NCI-H226 (cell line): ENCODE measurements at regions not wholly inside any gene's neighbourhood (a gene's known extent, or its start where the extent isn't known, plus 50 kb on each side); places are given as distances from the start of the nearest gene placed in this dataset.

ENCODE experiments used
- DNase-seq: peaks from one replicate; pipeline ENCODE4 v3.0.0-alpha.2; 2015

DNA sequence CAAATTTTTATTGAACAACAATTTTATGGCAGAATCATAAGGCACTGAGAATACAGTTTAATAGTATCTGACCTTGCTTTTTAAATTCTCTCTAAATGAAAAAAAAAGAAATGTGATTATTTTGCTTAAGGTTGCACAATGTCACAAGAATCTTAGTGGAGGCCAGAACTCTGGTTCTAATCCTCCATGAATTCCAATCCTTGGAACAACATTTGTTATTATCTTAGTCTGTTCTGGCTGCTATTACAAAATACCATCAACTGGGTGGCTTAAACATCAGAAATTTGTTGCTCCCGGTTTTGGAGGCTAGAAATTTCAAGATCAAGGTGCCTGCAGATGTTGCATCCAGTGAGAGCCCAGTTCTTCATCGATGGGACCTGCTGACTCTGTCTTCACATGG lies 158.2 kb upstream of the POM121L12 start:
- no peak for DNase-seq

- DNase-seq = no peak
Measured at GRCh38 chr7:52876402-52876801, 159.0 kb upstream of the POM121L12 start.

- no peak for DNase-seq
Measured at GRCh38 chr7:52863652-52864051, 171.8 kb upstream of the POM121L12 start.

DNA sequence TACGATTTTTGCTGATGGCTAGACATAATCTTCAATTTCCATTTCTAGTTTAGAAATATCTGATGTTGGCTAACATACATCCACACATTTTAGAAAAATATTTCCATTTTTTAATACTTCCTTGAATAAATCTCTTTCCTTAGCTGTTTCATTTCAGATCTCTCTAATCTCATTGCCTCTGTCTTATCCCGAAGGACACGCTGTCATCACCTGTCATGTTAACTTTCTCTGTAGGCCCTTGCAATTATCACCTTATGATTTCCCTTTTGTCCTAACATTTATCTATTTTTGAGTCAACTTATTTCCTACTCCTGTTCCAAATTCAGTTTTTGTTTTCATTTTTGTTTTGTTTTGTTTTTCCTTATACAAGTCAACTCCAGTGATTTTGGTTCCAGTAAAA lies 173.1 kb upstream of the POM121L12 start:
- DNase-seq = no peak

DNA sequence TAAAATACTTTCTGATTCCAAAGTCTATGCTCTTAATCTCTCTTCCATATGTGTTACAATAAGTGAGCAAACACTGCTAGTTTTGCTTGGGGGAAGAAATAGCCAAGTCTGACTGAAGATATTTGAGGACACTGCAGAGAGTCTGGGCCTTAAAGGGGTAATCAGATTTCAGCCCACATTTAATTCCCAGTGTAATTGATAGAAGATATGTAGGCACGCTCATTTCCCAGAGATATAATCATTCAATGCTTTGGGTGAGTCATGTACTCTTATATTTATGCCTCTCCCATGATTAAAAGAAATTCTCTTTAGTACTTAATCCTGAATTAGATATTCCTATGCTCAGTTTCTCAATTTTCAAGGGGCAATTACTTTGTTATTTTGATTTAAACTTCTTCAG lies 178.1 kb upstream of the POM121L12 start:
- no peak for DNase-seq

- no peak for DNase-seq
Measured at GRCh38 chr7:52854681-52855080, 180.8 kb upstream of the POM121L12 start.

DNA sequence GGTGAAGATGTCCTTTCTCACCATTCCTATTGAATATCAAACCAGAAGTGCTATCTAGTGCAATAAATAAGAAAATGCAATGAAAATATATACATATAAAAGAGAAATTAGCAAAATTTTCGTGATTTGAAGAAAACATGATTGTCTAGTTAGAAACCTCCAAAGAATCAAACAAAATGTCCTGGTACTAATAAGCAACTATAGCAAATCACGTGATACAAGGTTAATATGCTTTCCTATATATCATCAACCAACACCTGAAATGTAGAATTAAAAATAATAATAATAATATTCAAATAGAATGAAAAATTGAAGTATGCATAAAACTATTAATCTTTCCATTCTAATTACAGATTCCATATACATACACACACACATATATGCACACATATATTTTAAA lies 183.9 kb upstream of the POM121L12 start:
- DNase-seq = no peak

DNA sequence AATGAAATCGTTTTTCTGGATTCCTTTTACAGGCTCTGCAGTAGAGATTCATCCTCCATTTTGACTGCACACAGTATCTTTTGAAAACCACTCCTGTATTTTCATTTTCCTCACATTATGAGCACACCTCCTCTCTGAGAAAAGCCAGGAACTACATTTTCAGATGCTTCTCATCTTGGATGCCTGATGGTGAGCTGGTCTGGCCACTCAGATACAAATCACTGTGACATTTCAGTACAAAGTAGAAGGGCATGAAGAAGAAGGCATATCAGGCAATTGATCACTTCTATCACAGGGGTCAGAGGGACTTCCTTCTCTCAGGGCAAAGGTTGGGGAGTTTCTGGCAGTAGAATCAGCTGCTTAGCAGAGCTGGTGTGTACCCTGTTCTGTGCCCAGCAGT lies 192.0 kb upstream of the POM121L12 start:
- no peak for DNase-seq

DNA sequence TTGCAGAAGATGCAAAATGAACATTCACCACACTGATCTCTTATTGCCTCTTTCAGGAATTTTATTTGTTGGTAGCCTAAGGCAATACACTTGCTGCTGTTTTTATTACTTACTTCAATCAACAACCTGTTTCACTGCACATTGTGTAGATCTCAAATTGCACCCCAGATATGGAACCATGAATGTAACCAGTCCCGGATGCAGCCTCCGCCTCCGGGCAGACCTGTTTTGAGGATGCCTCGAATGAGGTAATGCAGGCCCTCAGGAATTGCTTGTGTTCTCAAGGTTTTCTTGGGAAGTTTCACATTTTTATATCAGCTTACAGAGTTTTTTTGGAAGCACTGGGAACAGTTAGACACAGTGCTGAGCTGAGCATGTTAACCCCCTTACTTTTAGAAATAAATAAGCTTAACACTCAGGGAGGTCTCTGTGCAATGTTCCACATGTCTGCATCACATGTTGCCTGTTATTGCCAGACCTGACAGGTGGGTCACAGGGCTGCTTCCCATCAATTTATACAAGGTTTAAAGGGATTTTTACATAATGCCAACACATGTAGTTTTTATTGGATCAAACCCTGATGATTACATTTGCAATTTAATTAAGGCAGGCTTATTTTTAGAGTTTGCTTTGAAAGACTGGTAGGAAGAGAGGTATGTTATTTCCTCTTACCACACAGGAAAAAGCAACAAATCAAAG lies 193.1 kb upstream of the POM121L12 start:
- DNase-seq = no peak

DNA sequence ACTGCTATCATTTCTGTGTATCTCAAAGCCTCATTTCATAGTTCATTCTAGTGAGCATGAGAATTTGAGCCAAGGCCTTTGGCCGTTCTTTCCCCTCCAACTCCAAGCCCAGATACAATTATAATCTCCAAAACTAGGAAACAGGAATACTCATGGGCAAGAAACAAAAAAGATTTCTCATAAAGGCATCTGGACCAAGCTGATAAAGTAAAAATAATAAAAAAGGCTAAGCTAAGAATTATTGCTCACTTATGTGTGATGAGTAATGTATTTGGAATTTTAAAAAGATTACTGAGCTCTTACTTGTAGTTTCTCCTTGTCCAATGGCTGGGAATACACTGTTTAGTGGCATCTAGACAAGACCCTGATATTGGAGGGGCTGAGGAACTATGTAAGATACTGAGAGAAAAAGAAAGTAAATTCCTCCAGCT lies 196.4 kb upstream of the POM121L12 start:
- DNase-seq = no peak

DNA sequence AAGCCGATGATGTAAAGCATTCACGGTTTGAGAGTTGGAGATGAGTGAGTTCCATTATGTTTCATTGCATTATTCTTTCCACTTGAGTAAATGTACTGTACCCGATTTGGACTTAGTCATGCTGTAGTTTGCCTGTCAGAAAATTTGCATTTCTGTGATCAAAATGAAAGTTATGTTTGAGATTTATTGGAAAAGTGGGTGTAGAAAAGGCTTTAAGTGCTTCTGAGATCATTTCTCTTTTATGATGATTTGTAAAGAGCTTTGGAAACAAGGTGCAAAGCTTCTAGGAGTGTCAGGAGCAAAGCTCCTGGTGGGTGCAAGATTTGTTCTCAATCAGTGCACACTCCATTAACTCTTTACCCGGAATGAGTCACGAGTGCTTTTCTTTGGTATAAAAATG lies 204.1 kb upstream of the POM121L12 start:
- no peak for DNase-seq

DNA sequence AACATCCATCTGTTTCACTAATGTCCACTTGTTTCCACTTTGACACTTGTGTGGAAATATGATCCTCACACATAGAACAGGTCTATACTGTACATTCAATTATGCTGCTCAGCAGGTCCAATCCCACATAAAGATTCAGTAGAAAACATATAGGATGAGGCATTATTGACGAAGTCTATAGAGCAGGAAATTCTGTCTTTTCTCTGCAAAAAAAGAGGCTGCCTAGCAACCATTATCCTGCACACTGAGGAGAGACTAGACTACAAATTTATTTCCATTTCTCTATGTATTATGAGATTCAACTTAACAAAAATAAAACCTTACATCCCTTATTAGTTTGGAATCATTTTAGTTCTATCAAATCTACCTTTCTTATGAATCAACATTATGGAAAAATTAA lies 204.6 kb upstream of the POM121L12 start:
- DNase-seq = no peak

GRCh38 chr7:52826515-52827265 lies 208.7 kb upstream of the POM121L12 start:
- DNase-seq = no peak

DNA sequence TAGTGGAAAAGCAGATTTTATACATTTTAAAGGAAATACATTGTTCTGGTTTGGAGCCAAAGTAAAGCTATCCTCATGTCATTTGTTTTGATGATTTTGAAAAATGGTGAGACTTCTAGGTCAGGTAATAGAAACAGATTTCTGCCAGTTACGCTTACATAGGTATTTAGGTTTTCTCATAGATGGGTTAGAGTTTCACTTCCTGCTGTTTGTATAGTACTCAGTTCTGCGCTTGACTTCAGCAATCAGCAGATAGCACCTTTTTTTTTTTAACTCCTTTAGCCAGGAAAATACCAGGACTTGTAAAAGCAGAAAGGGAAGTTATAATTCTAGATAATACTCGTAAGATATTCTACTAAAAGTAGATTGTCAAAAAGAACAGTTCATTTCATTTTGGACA lies 209.8 kb upstream of the POM121L12 start:
- no peak for DNase-seq

DNA sequence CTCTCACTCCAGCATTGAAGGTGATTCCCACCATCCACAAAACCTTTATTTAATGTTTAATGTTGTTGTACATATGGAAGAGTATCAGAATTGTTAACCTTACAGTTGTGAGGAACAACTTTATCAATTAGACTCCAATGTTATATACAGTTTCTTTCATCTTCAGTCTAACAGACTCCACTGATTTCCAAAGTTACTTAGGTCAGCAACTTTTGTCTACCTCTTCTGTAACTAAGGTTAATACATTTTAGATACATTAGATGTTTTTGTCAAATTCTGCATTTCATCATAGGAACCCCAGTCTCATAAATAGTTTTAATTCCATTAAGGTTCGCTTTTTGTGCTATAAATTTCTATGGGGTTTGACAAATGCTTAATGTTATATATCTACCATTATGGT lies 223.9 kb upstream of the POM121L12 start:
- no peak for DNase-seq

GRCh38 chr7:52799817-52800216 lies 235.6 kb upstream of the POM121L12 start:
- DNase-seq = no peak

DNA sequence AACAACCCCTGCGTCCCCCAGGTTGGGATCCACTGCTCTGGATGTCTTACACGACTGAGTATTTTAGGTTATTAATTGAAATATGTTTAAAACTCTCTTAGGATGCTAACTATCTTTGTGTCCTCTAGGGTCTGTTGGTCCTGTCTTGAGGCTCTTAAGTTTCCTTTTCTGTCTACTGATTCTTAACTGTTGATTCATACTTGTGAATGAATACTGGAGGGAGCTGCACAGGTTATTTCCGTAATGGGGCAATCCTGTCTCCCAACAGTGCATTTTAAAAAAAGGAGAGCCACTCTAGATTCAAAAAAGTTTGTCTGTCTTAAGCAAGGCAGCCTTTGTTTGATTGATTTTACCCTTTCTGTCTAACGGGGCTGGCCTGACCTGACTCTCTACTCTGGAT lies 237.6 kb upstream of the POM121L12 start:
- no peak for DNase-seq

- no peak for DNase-seq
Measured at GRCh38 chr7:52794621-52795020, 240.8 kb upstream of the POM121L12 start.

GRCh38 chr7:52791176-52791700 lies 244.2 kb upstream of the POM121L12 start:
- DNase-seq = no peak

DNA sequence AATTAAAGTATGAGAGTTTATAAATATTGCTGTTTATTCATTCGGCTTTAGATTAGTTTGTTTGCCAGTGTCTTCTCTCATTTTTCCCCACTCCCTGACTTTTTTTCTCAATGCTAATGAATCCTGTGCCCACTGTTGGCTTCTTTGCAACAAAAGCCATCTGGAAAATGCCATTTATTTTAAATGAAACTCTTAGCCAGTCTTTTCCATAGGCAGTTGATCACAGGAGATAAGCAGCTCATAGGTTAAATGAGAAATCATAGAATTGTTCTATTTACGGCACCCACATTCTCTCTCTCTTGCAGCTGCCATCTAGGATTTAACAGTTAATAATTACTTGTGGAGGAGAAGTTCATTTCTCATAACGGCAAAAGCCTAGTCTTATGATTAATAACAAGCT lies 249.3 kb upstream of the POM121L12 start:
- no peak for DNase-seq

GRCh38 chr7:52782348-52782747 lies 253.1 kb upstream of the POM121L12 start:
- no peak for DNase-seq

DNA sequence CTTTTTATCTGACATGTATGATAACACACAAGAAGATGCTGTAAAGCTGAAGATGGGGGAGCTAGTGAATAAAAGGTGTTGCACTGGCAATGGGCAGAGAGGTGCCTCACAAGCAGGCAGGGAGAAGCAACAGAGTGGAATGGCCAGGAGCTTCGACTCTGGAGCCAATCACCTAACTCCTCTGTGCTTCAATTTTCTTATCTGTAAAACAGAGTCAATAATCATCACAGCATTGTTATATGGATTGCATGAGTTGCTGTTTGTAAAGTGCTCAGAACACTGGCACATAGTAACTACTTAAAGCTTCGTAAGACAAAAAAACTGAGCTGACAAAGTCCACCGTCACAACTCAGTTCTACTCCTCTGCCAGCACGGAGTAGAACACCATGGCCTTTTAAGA lies 254.2 kb upstream of the POM121L12 start:
- DNase-seq = no peak

DNA sequence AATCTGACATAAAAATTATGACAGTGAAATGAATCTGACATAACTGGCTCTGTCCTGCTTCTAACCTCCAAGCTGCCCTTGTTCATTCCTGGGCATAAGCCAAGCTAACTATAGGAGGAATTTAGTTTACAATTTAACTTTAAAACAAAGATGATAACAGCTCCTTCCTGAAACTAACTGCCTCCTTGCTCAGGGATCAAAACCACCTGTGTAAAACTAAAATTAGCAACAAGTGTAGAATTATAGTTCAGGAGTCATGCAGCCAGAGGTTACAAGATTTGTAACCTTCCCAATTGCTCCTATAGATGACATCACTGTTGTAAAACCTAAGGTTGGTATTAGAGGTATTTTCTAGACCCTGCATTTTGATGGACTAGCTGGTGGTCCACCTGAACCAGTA lies 256.4 kb upstream of the POM121L12 start:
- no peak for DNase-seq

- no peak for DNase-seq
Measured at GRCh38 chr7:52777051-52777822, 258.2 kb upstream of the POM121L12 start.
